Kidney capillary endothelial cell (primary cell): ENCODE measurements at regions not wholly inside any gene's neighbourhood (a gene's known extent, or its start where the extent isn't known, plus 50 kb on each side); places are given as distances from the start of the nearest gene placed in this dataset.
"Not testable (repeated sequence)": the region's sequence is repeated elsewhere in the genome, so short reads cannot be mapped to it uniquely, and the experiment has no call there.

Experiments
- DNase-seq: peaks from one replicate; pipeline ENCODE4 v3.0.0-alpha.2; 2018; ENCODE audit warnings: low spot score

DNA sequence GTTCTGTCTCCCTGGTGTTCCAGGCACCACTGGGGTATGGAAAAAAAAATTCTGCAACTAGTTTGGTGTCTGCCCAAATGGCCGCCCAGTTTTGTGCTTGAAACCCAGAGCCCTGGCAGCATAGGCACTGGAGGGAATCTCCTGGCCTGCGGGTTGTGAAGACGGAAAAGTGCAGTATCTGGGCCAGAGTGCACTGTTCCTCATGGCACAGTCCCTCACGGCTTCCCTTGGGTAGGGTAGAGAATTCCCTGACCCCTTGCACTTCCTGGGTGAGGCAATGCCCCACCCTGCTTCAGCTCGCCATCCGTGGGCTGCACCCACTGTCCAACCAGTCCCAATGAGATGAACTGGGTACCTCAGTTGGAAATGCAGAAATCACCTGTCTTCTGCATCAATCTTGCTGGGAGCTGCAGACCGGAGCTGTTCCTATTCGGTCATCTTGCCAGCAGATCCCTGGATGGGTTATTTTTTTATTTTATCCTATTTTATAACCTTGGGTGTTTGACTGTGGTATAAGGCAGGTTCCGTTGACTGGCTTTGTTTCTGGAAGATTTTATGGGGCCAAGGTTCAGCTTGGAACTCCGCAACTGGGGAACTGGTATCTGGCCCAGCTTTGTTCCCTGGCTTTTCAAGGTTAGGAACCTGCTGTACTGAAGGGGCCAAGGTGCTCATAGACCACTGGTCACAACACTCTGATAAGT, 59.5 kb upstream of the IRAK1BP1 start:
- not testable (repeated sequence) for DNase-seq

DNA sequence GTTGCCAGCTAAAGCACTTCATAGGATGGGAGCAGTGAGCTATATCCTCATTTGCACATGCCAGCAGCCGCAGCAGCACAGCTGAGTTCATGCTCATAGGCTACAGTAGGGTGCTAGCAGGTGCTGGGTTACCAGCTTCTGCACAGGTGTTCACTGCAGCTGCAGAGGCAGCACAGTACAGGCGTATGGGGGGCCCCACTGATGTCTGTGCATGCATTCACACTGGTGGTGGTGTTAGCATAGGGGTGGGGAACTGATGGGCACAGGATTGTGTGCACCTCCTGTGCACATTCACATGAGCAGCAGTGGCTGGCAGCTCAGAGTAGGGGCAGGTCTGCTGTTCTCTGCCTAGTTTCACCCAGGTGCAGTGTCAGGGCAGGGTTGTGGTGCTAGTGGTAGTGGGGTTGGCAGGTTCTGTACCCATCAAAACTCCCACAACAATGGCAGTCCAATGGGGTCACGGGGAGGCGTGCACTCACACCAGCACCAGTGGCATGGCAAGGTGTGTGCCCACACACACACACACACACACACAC, 58.9 kb upstream of the IRAK1BP1 start:
- no peak for DNase-seq

DNA sequence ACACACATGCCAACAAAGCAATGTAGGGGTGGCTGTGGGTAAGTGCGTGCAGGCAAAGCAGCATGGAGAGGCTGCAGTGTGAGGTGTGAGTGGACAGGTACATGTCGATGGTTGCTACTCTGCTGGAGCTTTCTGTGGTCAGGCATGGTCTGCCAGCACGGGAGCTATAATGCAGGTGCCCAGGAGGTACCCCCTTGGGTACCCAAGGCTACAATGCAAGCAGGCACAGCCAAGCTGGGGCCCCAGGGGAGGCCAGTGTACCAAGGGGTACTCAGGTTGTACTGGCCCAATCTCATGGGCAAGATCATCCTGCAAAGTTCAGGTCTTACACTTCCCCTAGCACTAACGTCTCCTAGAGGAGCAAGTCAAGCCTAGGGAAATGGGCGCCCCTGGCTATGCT, 58.4 kb upstream of the IRAK1BP1 start:
- no peak for DNase-seq

DNA sequence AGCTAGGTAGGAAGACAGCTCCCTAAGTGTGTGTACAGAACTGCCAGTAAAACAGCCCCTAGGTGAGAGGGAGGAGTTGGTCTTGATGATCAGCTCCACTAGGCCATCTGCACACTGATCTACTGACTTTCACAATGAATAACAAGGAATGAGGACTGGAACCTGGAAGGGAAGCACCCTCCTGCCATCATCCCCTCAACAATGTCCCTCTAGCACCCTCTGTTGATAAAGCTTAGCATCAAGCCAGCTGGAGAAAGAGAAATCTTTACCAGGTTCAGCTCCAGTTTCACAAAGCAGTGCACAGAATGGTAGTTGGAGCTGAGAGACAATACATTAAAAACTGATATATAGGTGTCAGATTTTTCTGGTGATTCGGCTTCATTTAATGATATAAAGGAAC, 57.2 kb upstream of the IRAK1BP1 start:
- DNase-seq, result peak; percentile 31

DNA sequence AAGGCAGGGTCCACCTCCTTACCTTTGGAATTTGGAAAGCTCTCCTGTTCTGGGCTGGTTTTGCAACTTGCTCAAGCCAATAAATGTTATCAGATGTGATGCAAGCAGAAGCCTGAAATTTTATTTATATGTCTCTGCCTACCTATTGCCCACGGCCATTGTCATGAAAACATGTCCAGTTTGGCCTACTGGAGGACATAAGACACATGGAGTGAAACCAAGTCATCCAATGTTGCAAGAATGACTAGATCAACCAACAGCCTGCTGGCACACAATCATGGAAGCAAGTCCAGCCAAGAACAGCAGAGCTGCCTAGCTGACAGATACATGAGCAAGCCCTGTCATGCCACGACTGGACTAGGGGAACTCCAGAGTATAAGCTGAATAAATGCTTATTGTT, 56.7 kb upstream of the IRAK1BP1 start:
- no peak for DNase-seq
